Neural progenitor cell (in vitro differentiated cells): ENCODE measurements at regions not wholly inside any gene's neighbourhood (a gene's known extent, or its start where the extent isn't known, plus 50 kb on each side); places are given as distances from the start of the nearest gene placed in this dataset.

Source experiments
- DNase-seq: peaks from one replicate; pipeline ENCODE4 v3.0.0-alpha.2; 2016; ENCODE audit warnings: low spot score
- H2AFZ ChIP-seq: fragments of 200-600 bp; sonication (generic); replicated peaks from 2 replicates; pipeline ENCODE4 v1.6.1; 2016; ENCODE audit warnings: antibody characterized with exemption
- H3F3A ChIP-seq: fragments of 200-600 bp; sonication (generic); 2 replicates; pipeline ENCODE4 v1.6.1; 2016; ENCODE audit warnings: antibody characterized with exemption, low read depth
- H3K27ac ChIP-seq: fragments of 200-600 bp; sonication (generic); 2 replicates; pipeline ENCODE4 v1.5.1; 2016; ENCODE audit warnings: mild to moderate bottlenecking
- H3K27me3 ChIP-seq: fragments of 200-600 bp; sonication (generic); 2 replicates; pipeline ENCODE4 v1.6.1; 2016; ENCODE audit warnings: mild to moderate bottlenecking, moderate library complexity
- H3K36me3 ChIP-seq: fragments of 200-600 bp; sonication (generic); 2 replicates; pipeline ENCODE4 v1.5.1; 2016
- H3K4me1 ChIP-seq: fragments of 200-600 bp; sonication (generic); 2 replicates; pipeline ENCODE4 v1.6.1; 2016; ENCODE audit warnings: mixed run types
- H3K4me2 ChIP-seq: fragments of 200-600 bp; sonication (generic); 2 replicates; pipeline ENCODE4 v1.6.1; 2016
- H3K4me3 ChIP-seq: fragments of 200-600 bp; sonication (generic); 2 replicates; pipeline ENCODE4 v1.5.1; 2016
- H3K79me2 ChIP-seq: fragments of 200-600 bp; sonication (generic); 2 replicates; pipeline ENCODE4 v1.6.1; 2016; ENCODE audit warnings: low read depth
- H3K9ac ChIP-seq: fragments of 200-600 bp; sonication (generic); 2 replicates; pipeline ENCODE4 v1.6.1; 2016
- H3K9me3 ChIP-seq: fragments of 200-600 bp; sonication (generic); 2 replicates; pipeline ENCODE4 v1.5.1; 2016; ENCODE audit warnings: low read depth
- H4K20me1 ChIP-seq: fragments of 200-600 bp; sonication (generic); 2 replicates; pipeline ENCODE4 v1.6.1; 2016; ENCODE audit warnings: low read depth
- H3K27ac Mint-ChIP-seq: 3 replicates; pipeline ENCODE4 v1.8.0; 2021; ENCODE audit warnings: mixed read lengths
- H3K27me3 Mint-ChIP-seq: 2 replicates; pipeline ENCODE4 v1.8.0; 2022; ENCODE audit warnings: low read depth, mild to moderate bottlenecking, inconsistent platforms, moderate library complexity, mixed read lengths; ENCODE audit not compliant: insufficient read depth
- H3K36me3 Mint-ChIP-seq: 3 replicates; pipeline ENCODE4 v1.8.0; 2021; ENCODE audit warnings: mixed read lengths
- H3K4me1 Mint-ChIP-seq: 3 replicates; pipeline ENCODE4 v1.8.0; 2021; ENCODE audit warnings: mixed read lengths
- H3K4me3 Mint-ChIP-seq: 3 replicates; pipeline ENCODE4 v1.8.0; 2021; ENCODE audit warnings: mild to moderate bottlenecking, moderate library complexity, mixed read lengths
- H3K9me3 Mint-ChIP-seq: 3 replicates; pipeline ENCODE4 v1.8.0; 2020; ENCODE audit warnings: mixed read lengths
- EZH2 ChIP-seq: fragments of 200-600 bp; sonication (generic); IDR thresholded peaks from 2 replicates; pipeline ENCODE4 v1.6.1; 2017; ENCODE audit warnings: antibody characterized with exemption, mild to moderate bottlenecking, moderate library complexity
- EZH2phosphoT487 ChIP-seq: fragments of 200-600 bp; sonication (generic); IDR thresholded peaks from 2 replicates; pipeline ENCODE4 v1.6.1; 2017; ENCODE audit warnings: antibody characterized with exemption
- TF ChIP-seq, protein P1 (sequence below): fragments of 200-600 bp; sonication (generic); IDR thresholded peaks from 2 replicates; pipeline ENCODE4 v1.5.1; 2017; ENCODE audit warnings: antibody characterized with exemption, mild to moderate bottlenecking

DNA sequence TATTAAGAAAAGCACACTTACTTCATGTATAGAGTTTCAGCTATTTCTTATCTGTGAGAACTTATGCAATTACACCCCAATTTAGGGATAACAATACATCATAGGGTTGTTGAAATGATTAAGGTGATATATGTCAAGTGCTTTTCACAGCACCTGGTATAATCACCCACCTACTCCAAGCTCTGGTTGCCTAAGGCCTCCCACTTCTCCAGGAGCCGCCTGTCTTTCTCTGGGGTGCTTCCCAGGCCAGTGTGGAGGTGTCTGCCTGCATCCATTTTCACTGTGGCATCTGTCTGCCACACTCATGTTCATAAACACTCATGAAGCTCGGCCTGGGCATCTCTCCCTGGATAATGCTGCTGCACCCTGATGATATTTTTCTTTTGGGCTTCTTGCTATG lies 250.3 kb downstream of the STK31 start:
- Mint-ChIP-seq H3K27me3 (peaks cover 4% of the 10 kb centered on the region), H3K36me3 (peaks cover 2% of the 10 kb centered on the region), H3K27ac (no peak overlapping the region), H3K4me3 (no peak overlapping the region), H3K9me3 (peaks cover 11% of the 10 kb centered on the region), H3K4me1 (peaks cover 36% of the 10 kb centered on the region)
- Histone ChIP-seq H3K4me2 (no peak overlapping the region), H3K9me3 (no peaks in the 10 kb centered on the region), H3K79me2 (no peaks in the 10 kb centered on the region), H3K27me3 (no peaks in the 10 kb centered on the region), H2AFZ (peak overlapping the region; percentile 2), H3K36me3 (no peaks in the 10 kb centered on the region), H3K4me1 (peaks cover 23% of the 10 kb centered on the region), H4K20me1 (no peaks in the 10 kb centered on the region), H3F3A (peaks cover 9% of the 10 kb centered on the region), H3K9ac (no peak overlapping the region), H3K27ac (no peak overlapping the region), H3K4me3 (no peak overlapping the region)
- TF ChIP-seq EZH2 (no peak), EZH2phosphoT487 (no peak)
- TF ChIP-seq, protein P1, sequence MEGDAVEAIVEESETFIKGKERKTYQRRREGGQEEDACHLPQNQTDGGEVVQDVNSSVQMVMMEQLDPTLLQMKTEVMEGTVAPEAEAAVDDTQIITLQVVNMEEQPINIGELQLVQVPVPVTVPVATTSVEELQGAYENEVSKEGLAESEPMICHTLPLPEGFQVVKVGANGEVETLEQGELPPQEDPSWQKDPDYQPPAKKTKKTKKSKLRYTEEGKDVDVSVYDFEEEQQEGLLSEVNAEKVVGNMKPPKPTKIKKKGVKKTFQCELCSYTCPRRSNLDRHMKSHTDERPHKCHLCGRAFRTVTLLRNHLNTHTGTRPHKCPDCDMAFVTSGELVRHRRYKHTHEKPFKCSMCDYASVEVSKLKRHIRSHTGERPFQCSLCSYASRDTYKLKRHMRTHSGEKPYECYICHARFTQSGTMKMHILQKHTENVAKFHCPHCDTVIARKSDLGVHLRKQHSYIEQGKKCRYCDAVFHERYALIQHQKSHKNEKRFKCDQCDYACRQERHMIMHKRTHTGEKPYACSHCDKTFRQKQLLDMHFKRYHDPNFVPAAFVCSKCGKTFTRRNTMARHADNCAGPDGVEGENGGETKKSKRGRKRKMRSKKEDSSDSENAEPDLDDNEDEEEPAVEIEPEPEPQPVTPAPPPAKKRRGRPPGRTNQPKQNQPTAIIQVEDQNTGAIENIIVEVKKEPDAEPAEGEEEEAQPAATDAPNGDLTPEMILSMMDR: no peak
- no peak for DNase-seq

DNA sequence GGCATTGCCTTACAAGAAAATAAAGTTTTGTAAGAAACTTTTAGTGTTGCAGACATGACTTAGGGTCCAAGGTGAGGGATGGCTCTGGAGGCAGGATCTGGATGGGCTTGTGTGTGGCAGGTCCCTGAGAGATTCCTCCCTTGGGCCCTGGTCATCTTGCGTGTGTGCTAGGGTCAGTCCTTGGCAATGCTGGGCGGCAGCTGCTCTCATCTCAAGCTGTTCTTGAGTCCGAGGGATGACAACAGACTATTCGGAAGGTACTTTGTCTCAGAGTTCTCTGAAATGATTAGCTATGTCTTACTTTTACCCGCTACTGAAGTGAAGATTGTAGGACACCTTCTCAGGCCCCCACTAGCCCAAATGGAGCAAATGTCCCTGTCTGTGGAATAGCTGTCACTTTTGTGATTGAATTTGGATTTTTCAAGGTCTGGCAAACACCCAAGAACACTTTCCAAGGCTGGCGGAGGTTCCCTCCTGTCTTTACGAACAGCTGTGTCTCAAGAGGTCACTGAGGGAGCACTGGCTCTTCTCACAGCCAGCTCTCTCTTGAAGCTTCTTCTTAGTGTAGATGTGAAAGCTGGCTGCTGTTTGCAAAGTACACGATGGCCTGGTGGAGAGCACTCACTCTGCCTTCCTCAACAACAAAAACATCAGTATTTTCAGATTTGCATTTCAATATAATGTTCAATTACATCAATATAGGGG lies 253.6 kb downstream of the STK31 start:
- Histone ChIP-seq H4K20me1 (no peaks in the 10 kb centered on the region), H3K79me2 (no peaks in the 10 kb centered on the region)
- H3K9me3 Mint-ChIP-seq: peaks cover 10% of the 10 kb centered on the region

DNA sequence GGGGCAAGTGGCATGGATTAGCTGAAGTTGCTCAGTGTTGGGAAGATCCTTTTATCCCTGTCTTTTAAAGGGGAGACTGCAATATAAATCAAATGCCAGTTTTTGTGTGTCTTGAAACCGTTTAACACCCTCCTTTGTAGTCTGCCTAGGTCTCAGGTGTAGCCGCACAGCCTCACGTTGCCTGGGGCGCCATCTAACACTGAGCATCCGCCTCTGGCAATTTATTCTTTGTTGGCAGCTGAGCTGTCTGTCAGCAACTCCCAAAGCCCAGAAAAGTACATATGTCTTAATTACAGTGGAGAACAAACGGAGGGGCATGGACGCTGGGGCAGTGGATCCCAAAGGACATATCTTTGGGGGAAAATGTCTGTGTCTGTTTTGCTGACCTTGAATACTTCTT lies 254.7 kb downstream of the STK31 start:
- Mint-ChIP-seq H3K36me3 (peaks cover 2% of the 10 kb centered on the region), H3K27ac (no peak overlapping the region), H3K4me3 (no peak overlapping the region), H3K4me1 (peaks cover 25% of the 10 kb centered on the region), H3K27me3 (peaks cover 8% of the 10 kb centered on the region), H3K9me3 (peaks cover 11% of the 10 kb centered on the region)
- Histone ChIP-seq H3K27me3 (no peaks in the 10 kb centered on the region), H3K4me2 (no peak overlapping the region), H2AFZ (peak overlapping the region; percentile 75), H3K4me3 (no peak overlapping the region), H3K27ac (no peak overlapping the region), H3K36me3 (no peaks in the 10 kb centered on the region), H3K4me1 (peaks cover 26% of the 10 kb centered on the region), H3F3A (peaks cover 9% of the 10 kb centered on the region), H3K9ac (no peak overlapping the region), H4K20me1 (no peaks in the 10 kb centered on the region), H3K9me3 (no peaks in the 10 kb centered on the region), H3K79me2 (no peaks in the 10 kb centered on the region)
- DNase-seq: no peak
- TF ChIP-seq, protein P1: no peak
- no peak for TF ChIP-seq EZH2
- no peak for TF ChIP-seq EZH2phosphoT487

More for the DNA sequence above, 253.6 kb downstream of the STK31 start:
- DNase-seq: no peak
- peaks cover 25% of the 10 kb centered on the region for H3K4me1 ChIP-seq
- no peak overlapping the region for H3K4me3 ChIP-seq
- no peak overlapping the region for H3K4me3 Mint-ChIP-seq
- H3K27ac Mint-ChIP-seq: no peak overlapping the region
- H3K4me2 ChIP-seq: no peak overlapping the region
- no peaks in the 10 kb centered on the region for H3K36me3 ChIP-seq
- H3F3A ChIP-seq: peaks cover 9% of the 10 kb centered on the region
- H3K9me3 ChIP-seq: no peaks in the 10 kb centered on the region
- no peak overlapping the region for H3K27ac ChIP-seq
- H3K27me3 ChIP-seq: no peaks in the 10 kb centered on the region
- no peak overlapping the region for H3K9ac ChIP-seq
- peaks cover 2% of the 10 kb centered on the region for H3K36me3 Mint-ChIP-seq
- peaks cover 8% of the 10 kb centered on the region for H3K27me3 Mint-ChIP-seq
- TF ChIP-seq EZH2 (no peak), EZH2phosphoT487 (no peak)
- TF ChIP-seq, protein P1: no peak
- no peak overlapping the region for H2AFZ ChIP-seq
- H3K4me1 Mint-ChIP-seq: peaks cover 29% of the 10 kb centered on the region
